ENCODE measurements at regions not wholly inside any gene's neighbourhood (a gene's known extent, or its start where the extent isn't known, plus 50 kb on each side); places are given as distances from the start of the nearest gene placed in this dataset.

DNA sequence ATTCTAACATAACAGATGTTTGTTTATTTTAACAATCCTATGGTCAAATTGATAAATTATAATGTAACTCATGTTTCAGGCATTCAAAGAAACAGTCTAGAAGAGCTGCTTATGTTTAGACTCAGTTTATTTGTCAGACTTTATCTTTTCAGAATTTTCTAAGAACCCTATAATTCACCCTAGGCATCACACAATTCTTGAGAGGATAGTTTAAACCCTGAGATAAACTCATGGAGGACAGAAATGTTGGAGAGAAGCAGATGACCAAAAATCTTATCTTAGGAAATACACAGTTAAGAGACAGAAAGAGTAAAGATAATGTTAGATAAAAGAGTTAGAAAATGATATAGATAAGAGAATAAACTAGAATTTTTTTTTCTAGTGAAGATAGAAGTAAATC is 1185.7 kb upstream of the SLC10A2 start:
- no peaks in the 10 kb centered on the region for H3K4me1 ChIP-seq (ENCODE audit: control insufficient read depth, low read length)
- no peaks in the 10 kb centered on the region for H3F3A ChIP-seq (ENCODE audit: control insufficient read depth, insufficient read depth)
- no peaks in the 10 kb centered on the region for H3K9me2 ChIP-seq (replicated peaks; ENCODE audit: control insufficient read depth, low read length)
- no peak overlapping the region for H3K4me2 ChIP-seq (ENCODE audit: low read length)
- H4K20me1 ChIP-seq (ENCODE audit: control insufficient read depth, insufficient read depth, low read depth, low read length), result no peaks in the 10 kb centered on the region
- no peak overlapping the region for H3K27ac ChIP-seq (ENCODE audit: low read depth, low read length)
- H3K4me3 ChIP-seq (ENCODE audit: low read length), result no peak overlapping the region
- H3K9me3 ChIP-seq (ENCODE audit: control insufficient read depth, insufficient read depth, low read length), result no peaks in the 10 kb centered on the region
- H3K79me2 ChIP-seq (ENCODE audit: control insufficient read depth, low read length), result no peaks in the 10 kb centered on the region
- H3K27me3 ChIP-seq (ENCODE audit: control insufficient read depth, low read length), result no peaks in the 10 kb centered on the region
- H3K36me3 ChIP-seq (ENCODE audit: control insufficient read depth, low read length), result no peaks in the 10 kb centered on the region
- no peak for TF ChIP-seq EZH2phosphoT487 (IDR thresholded peaks at IDR 0.05; ENCODE audit: borderline replicate concordance, low read length)
- TF ChIP-seq, protein P1, sequence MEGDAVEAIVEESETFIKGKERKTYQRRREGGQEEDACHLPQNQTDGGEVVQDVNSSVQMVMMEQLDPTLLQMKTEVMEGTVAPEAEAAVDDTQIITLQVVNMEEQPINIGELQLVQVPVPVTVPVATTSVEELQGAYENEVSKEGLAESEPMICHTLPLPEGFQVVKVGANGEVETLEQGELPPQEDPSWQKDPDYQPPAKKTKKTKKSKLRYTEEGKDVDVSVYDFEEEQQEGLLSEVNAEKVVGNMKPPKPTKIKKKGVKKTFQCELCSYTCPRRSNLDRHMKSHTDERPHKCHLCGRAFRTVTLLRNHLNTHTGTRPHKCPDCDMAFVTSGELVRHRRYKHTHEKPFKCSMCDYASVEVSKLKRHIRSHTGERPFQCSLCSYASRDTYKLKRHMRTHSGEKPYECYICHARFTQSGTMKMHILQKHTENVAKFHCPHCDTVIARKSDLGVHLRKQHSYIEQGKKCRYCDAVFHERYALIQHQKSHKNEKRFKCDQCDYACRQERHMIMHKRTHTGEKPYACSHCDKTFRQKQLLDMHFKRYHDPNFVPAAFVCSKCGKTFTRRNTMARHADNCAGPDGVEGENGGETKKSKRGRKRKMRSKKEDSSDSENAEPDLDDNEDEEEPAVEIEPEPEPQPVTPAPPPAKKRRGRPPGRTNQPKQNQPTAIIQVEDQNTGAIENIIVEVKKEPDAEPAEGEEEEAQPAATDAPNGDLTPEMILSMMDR (IDR thresholded peaks at IDR 0.05; ENCODE audit: low read depth, low read length, poor library complexity, severe bottlenecking), result no peak

- H3K27ac ChIP-seq (ENCODE audit: low read depth, low read length), result no peak overlapping the region
- H3K4me2 ChIP-seq (ENCODE audit: low read length), result no peak overlapping the region
- H3K4me3 ChIP-seq (ENCODE audit: low read length), result no peak overlapping the region
- H3K79me2 ChIP-seq (ENCODE audit: control insufficient read depth, low read length), result no peaks in the 10 kb centered on the region
- no peaks in the 10 kb centered on the region for H3K9me2 ChIP-seq (replicated peaks; ENCODE audit: control insufficient read depth, low read length)
- H3F3A ChIP-seq (ENCODE audit: control insufficient read depth, insufficient read depth), result no peaks in the 10 kb centered on the region
- H3K9me3 ChIP-seq (ENCODE audit: control insufficient read depth, insufficient read depth, low read length), result no peaks in the 10 kb centered on the region
- no peaks in the 10 kb centered on the region for H3K27me3 ChIP-seq (ENCODE audit: control insufficient read depth, low read length)
- TF ChIP-seq, protein P1 (IDR thresholded peaks at IDR 0.05; ENCODE audit: low read depth, low read length, poor library complexity, severe bottlenecking), result no peak
- no peak for TF ChIP-seq EZH2phosphoT487 (IDR thresholded peaks at IDR 0.05; ENCODE audit: borderline replicate concordance, low read length)
- no peaks in the 10 kb centered on the region for H4K20me1 ChIP-seq (ENCODE audit: control insufficient read depth, insufficient read depth, low read depth, low read length)
- no peaks in the 10 kb centered on the region for H3K4me1 ChIP-seq (ENCODE audit: control insufficient read depth, low read length)
- no peaks in the 10 kb centered on the region for H3K36me3 ChIP-seq (ENCODE audit: control insufficient read depth, low read length)
These were observed 1180.7 kb upstream of the SLC10A2 start for GRCh38 chr13:104246955-104247354.

DNA sequence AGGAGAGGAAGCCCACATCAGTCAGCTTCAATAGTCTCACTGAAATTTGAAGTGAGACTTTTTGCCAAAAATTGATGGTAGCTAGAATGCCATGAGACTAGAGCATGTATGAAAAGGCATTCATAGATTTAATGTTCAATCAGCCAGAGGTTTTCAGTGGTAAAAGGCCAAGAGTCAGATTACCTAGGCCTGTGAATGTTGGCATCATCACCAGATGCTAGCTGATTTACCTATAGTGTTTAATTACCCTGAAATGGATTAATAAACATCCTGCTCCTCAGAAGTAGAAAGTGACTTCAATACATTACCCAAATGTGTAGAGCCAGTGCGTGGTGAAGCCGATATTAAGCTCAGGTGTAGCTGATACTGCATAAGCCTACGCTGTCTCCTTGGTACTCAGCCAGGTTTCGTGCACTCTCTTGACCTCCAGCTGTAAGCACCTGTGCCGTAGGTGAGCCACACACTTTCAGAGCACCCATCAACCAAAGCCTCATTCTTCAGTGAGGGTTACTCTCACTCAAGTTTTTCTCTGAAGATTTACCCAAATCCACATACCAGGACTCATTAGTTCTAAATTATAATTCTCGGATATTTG is 1140.3 kb upstream of the SLC10A2 start:
- H3K9me3 ChIP-seq (ENCODE audit: control insufficient read depth, insufficient read depth, low read length), result no peaks in the 10 kb centered on the region
- H3K9me2 ChIP-seq (replicated peaks; ENCODE audit: control insufficient read depth, low read length), result no peaks in the 10 kb centered on the region
- H3K27me3 ChIP-seq (ENCODE audit: control insufficient read depth, low read length), result no peaks in the 10 kb centered on the region
- H3K27ac ChIP-seq (ENCODE audit: low read depth, low read length), result no peak overlapping the region
- no peaks in the 10 kb centered on the region for H3F3A ChIP-seq (ENCODE audit: control insufficient read depth, insufficient read depth)
- H3K4me3 ChIP-seq (ENCODE audit: low read length), result no peak overlapping the region
- no peaks in the 10 kb centered on the region for H4K20me1 ChIP-seq (ENCODE audit: control insufficient read depth, insufficient read depth, low read depth, low read length)
- TF ChIP-seq, protein P1 (IDR thresholded peaks at IDR 0.05; ENCODE audit: low read depth, low read length, poor library complexity, severe bottlenecking), result no peak
- TF ChIP-seq EZH2phosphoT487 (IDR thresholded peaks at IDR 0.05; ENCODE audit: borderline replicate concordance, low read length), result no peak
- H3K79me2 ChIP-seq (ENCODE audit: control insufficient read depth, low read length), result no peaks in the 10 kb centered on the region
- H3K4me2 ChIP-seq (ENCODE audit: low read length), result no peak overlapping the region
- no peaks in the 10 kb centered on the region for H3K36me3 ChIP-seq (ENCODE audit: control insufficient read depth, low read length)
- no peaks in the 10 kb centered on the region for H3K4me1 ChIP-seq (ENCODE audit: control insufficient read depth, low read length)
